ENCODE measurements at regions not wholly inside any gene's neighbourhood (a gene's known extent, or its start where the extent isn't known, plus 50 kb on each side); places are given as distances from the start of the nearest gene placed in this dataset.

- no peak overlapping the region for H2AFZ ChIP-seq (ENCODE audit: low read length)
- H3K27ac ChIP-seq (ENCODE audit: low read length), result no peak overlapping the region
- no peaks in the 10 kb centered on the region for H3K36me3 ChIP-seq (replicated peaks; ENCODE audit: insufficient read depth, low read length)
- no peaks in the 10 kb centered on the region for H3K79me2 ChIP-seq (ENCODE audit: low read length)
- no peak for TF ChIP-seq EZH2 (optimal IDR thresholded peaks at IDR 0.05; ENCODE audit: low read depth, low read length)
- TF ChIP-seq CTCF (IDR thresholded peaks at IDR 0.05; ENCODE audit: low read length), result no peak
- no peak for TF ChIP-seq EZH2phosphoT487 (IDR thresholded peaks at IDR 0.05; ENCODE audit: low read length)
- no peaks in the 10 kb centered on the region for H3K9me3 ChIP-seq (replicated peaks; ENCODE audit: insufficient read depth, low read length)
- no peak overlapping the region for H3K4me3 ChIP-seq (ENCODE audit: low read length)
- H3K4me1 ChIP-seq (ENCODE audit: low read length), result no peaks in the 10 kb centered on the region
- H4K20me1 ChIP-seq (ENCODE audit: insufficient read depth, low read length), result no peaks in the 10 kb centered on the region
- no peak overlapping the region for H3K9ac ChIP-seq (ENCODE audit: low read length)
- H3K27me3 ChIP-seq (replicated peaks; ENCODE audit: insufficient read depth, low read length), result no peaks in the 10 kb centered on the region
- DNase-seq, result no peak
- H3K4me2 ChIP-seq (ENCODE audit: low read depth, low read length), result no peak overlapping the region
- no peaks in the 10 kb centered on the region for H3F3A ChIP-seq (ENCODE audit: insufficient read depth, low read length)
- no peaks in the 10 kb centered on the region for H3K9me2 ChIP-seq (replicated peaks; ENCODE audit: insufficient read depth, low read length)
These were observed 137.6 kb downstream of the GOLIM4 start for GRCh38 chr3:167958141-167958540.

GRCh38 chr3:167952969-167953368 lies 142.8 kb downstream of the GOLIM4 start:
- TF ChIP-seq CTCF (IDR thresholded peaks at IDR 0.05; ENCODE audit: low read length) (no peak), EZH2phosphoT487 (IDR thresholded peaks at IDR 0.05; ENCODE audit: low read length) (no peak), EZH2 (optimal IDR thresholded peaks at IDR 0.05; ENCODE audit: low read depth, low read length) (no peak)

GRCh38 chr3:167950212-167950611 lies 145.5 kb downstream of the GOLIM4 start:
- Histone ChIP-seq H3K9me2 (replicated peaks; ENCODE audit: insufficient read depth, low read length) (no peaks in the 10 kb centered on the region), H3K4me1 (ENCODE audit: low read length) (no peaks in the 10 kb centered on the region), H3K9ac (ENCODE audit: low read length) (no peak overlapping the region), H3K4me2 (ENCODE audit: low read depth, low read length) (no peak overlapping the region), H2AFZ (ENCODE audit: low read length) (no peak overlapping the region), H3K36me3 (replicated peaks; ENCODE audit: insufficient read depth, low read length) (no peaks in the 10 kb centered on the region), H3K27ac (ENCODE audit: low read length) (no peak overlapping the region), H3K27me3 (replicated peaks; ENCODE audit: insufficient read depth, low read length) (no peaks in the 10 kb centered on the region), H3F3A (ENCODE audit: insufficient read depth, low read length) (no peaks in the 10 kb centered on the region), H3K4me3 (ENCODE audit: low read length) (no peak overlapping the region), H3K79me2 (ENCODE audit: low read length) (no peaks in the 10 kb centered on the region), H3K9me3 (replicated peaks; ENCODE audit: insufficient read depth, low read length) (no peaks in the 10 kb centered on the region), H4K20me1 (ENCODE audit: insufficient read depth, low read length) (no peaks in the 10 kb centered on the region)
- no peak for DNase-seq
- TF ChIP-seq EZH2 (optimal IDR thresholded peaks at IDR 0.05; ENCODE audit: low read depth, low read length) (no peak), CTCF (IDR thresholded peaks at IDR 0.05; ENCODE audit: low read length) (no peak), EZH2phosphoT487 (IDR thresholded peaks at IDR 0.05; ENCODE audit: low read length) (no peak)

More at GRCh38 chr3:167952969-167953368, 142.8 kb downstream of the GOLIM4 start:
- Histone ChIP-seq H3K27me3 (replicated peaks; ENCODE audit: insufficient read depth, low read length) (no peaks in the 10 kb centered on the region), H3K9me3 (replicated peaks; ENCODE audit: insufficient read depth, low read length) (no peaks in the 10 kb centered on the region), H3K4me1 (ENCODE audit: low read length) (no peaks in the 10 kb centered on the region), H3K9me2 (replicated peaks; ENCODE audit: insufficient read depth, low read length) (no peaks in the 10 kb centered on the region), H3K4me3 (ENCODE audit: low read length) (no peak overlapping the region), H3F3A (ENCODE audit: insufficient read depth, low read length) (no peaks in the 10 kb centered on the region), H3K79me2 (ENCODE audit: low read length) (no peaks in the 10 kb centered on the region), H3K4me2 (ENCODE audit: low read depth, low read length) (no peak overlapping the region), H3K36me3 (replicated peaks; ENCODE audit: insufficient read depth, low read length) (no peaks in the 10 kb centered on the region), H2AFZ (ENCODE audit: low read length) (no peak overlapping the region), H3K9ac (ENCODE audit: low read length) (no peak overlapping the region), H4K20me1 (ENCODE audit: insufficient read depth, low read length) (no peaks in the 10 kb centered on the region), H3K27ac (ENCODE audit: low read length) (no peak overlapping the region)
- DNase-seq, result no peak
